GM19351 (cell line): ENCODE measurements at regions not wholly inside any gene's neighbourhood (a gene's known extent, or its start where the extent isn't known, plus 50 kb on each side); places are given as distances from the start of the nearest gene placed in this dataset.
"Not testable (repeated sequence)": the region's sequence is repeated elsewhere in the genome, so short reads cannot be mapped to it uniquely, and the experiment has no call there.

Experiments used
- ATAC-seq: cut with Tn5 transposase; IDR thresholded peaks from one replicate; pipeline ENCODE4 v1.9.1; 2021; ENCODE audit warnings: mild to moderate bottlenecking, moderate library complexity; ENCODE audit not compliant: unreplicated experiment

DNA sequence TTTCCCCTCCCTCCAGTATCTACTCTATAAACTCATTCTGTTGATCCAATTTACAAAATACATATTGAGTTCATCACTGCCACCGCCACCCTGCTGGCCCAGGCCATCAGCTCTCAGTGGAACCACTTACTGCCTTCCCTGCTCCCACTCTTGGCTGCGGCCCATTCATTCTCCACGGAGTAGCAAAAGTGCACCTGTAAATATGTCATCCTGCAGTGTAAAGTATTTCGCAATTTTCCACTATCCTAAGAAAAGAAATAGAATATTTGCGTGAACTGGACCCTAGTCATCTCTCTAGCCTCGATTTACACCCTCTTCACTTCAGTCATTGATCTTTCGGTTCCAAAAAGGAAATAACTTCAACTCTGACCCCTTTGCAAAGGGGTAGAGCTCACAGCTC is 258.3 kb upstream of the TFAP2D start:
- ATAC-seq, result no peak

DNA sequence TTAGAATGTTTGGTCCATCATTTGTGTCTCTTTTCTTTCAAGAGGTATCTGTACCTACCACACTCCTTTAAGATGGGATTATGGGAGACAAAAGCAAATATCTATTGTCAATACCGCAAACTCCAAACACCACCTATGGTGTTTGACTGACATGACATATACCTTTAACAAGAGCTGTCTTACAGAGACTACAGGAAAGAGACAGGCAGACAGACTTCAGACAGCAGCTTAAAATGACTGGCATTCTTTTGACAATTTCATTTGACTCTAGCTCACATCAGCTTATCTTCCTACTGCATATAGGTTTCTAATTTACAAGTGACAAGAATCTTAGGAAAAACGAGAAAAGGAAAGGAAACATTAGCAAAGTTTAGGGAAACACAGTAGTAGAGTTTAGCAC is 256.0 kb upstream of the TFAP2D start:
- no peak for ATAC-seq

GRCh38 chr6:50461696-50462095 is 251.6 kb upstream of the TFAP2D start:
- ATAC-seq, result no peak

- ATAC-seq, result no peak
These were observed 249.4 kb upstream of the TFAP2D start for GRCh38 chr6:50463931-50464330.

GRCh38 chr6:50467931-50468330 is 245.4 kb upstream of the TFAP2D start:
- no peak for ATAC-seq

GRCh38 chr6:50471041-50471440 is 242.3 kb upstream of the TFAP2D start:
- ATAC-seq, result no peak

DNA sequence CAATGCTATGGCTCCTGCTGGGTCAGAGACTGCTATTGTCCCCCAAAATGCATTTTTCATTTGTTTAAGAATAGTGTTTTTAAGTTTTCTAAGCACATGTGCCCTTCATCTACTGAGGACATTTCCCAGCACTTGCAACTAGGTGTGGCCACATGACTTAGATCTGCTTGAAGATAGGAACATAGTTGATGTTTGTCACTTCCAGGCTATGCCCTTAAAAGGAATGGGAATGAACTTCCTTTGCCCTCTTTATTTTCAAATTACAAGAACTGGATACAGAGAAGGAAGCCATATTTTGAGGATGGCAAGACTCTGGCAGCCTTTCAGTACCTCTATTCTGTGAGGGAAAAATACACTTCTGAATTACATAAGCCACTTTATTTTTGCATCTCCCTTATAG is 203.0 kb upstream of the TFAP2D start:
- ATAC-seq, result no peak

DNA sequence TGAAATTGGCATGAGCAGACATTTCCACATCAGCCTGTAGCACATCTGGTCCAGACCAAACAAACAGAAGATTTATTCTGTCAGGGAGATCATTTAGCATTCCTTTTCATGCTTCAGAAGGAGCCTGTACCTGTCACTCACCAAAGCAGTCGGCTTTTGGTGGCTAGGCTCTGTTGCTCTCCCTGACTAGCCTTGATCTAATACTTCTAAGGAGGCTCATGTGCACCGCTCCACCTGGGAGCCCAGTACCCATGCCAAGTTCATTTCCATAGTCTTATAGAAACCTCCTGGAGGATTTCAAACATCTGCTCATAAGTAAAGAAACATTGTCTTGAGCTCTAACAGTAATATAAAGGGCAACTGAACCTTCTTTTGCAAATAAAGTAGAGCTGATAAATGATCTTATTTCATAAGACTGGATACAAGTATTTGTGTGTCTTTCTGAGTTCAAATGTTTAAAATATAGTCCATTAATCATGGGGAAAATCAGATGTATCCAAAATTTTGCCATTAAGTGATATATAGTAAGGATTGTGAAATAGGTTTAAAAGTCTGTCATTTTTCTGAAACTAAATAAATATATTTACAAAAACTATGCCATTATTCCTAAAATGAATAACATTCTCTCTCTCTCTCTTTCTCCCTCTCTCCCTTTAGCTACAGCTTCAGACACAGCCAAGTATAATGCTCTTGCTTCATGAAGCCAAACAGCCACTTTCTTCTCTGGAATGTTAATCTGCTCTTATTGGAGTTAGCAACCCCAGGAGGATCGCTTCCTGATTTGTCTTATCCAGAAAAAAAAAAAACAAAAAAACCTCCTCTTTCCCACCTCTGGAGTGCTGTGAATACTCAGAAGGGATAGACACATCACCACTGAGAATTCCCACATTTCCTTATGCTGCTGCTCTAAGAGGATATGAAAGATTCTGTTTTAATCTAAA is 192.7 kb upstream of the TFAP2D start:
- no peak for ATAC-seq

DNA sequence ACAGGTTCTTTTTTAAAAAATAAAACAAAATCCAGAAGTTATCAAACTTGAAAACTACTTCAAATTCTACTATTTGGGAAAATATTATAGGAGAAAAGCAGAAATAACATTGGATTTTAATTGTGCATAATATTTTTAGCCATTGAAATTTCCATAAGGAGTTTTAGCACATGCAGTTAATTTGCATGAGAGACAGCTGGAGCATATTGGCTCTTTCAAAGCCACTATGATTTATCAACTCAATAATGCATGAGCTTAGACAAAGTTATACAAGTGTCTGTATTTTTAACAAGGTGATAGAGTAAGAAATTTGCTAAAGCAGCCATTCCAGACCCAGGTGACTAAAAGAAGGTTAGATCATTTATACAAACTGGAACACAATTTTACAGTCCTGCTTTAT is 189.0 kb upstream of the TFAP2D start:
- no peak for ATAC-seq

DNA sequence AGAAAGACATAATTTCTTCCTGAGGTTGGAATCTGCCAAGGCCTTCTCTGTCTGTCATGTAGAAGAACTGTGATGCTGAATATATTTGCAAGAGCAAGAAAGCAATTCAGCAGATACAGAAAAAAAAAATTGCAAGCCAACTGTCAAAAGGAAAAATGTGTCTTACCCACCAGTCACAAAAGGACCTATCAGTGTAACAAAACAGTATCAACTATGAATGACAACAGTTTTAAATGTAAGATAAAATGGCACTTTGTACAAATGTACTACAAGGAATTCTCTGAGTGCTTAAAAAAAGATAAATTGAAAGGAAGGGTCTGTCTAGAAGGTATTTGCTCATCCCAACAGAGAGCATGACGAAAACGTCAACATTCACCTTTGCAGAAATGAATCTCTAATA is 185.3 kb upstream of the TFAP2D start:
- no peak for ATAC-seq

DNA sequence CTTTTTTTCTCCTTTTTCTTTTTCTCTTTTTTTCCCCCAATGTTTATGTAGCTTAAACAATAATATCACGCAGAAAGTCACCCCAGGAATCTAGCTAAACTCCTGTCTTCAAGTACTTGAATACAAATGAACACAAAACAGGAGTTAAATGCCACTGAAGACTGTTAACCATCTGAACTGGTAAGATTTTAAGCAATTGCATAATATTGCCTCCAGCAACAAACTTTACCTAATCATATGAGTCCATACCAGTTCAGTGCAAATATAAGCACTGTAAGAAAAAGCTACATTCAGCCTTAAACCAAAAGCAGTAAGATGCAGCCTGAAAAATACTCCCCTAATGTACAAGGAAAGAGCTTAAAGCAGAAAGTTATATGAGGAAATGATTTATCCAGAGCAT is 173.9 kb upstream of the TFAP2D start:
- no peak for ATAC-seq

DNA sequence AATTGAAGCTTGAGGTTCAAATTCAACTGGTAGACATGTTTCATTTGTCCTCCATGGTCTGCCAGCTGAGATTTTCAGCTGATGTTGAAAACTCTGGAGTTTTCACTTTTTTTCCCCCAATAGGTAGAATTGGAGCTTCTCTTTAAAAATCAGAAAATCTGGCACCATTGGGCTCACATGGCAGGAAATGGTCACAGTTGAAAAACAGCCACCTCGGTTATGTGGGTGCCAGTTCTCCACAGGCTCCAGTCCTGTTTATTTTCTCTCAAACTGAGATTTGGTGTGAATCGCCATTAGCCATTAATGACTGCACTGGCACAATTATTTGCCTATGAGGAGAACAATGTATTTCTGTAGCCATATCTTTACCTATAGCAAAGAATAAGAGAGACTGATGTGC is 171.4 kb upstream of the TFAP2D start:
- ATAC-seq, result no peak

DNA sequence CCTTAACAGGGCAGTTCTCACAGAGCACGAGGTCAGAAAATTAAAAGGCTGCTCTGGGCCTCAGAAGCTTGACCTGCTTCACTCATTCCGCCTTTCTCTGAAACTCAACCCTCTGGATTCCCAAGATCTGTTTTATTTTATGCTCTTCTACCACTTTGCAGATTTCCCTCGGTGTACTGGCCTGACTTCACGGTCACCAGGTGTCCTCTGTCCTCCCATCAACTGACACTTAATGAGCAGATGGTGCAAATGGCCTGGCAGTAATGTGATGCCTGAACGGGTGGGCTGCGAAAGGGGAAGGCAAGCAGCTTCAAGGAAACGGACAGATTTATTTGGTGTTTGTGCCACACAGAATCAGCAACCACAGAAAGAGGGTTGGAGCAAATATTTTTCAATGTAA is 169.7 kb upstream of the TFAP2D start:
- ATAC-seq, result no peak

GRCh38 chr6:50549026-50549425 is 164.3 kb upstream of the TFAP2D start:
- no peak for ATAC-seq

DNA sequence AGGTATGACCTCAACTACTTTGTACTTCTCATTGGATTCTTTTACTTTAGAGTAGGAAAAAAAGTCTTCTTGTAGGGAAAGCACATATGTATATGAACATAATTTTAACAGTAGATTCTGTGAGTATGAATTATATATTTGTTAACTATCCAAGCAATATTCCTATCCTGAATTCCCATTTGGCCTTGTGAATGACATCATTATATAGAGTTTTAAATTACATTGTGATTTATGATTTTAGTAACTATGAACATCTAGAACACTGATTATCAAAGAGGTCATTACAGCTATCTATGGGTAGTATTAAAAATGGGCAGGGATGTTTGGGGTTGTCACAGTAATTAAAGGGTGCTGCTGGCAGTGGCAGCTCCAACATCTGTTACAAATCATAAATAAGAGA is 163.9 kb upstream of the TFAP2D start:
- no peak for ATAC-seq

DNA sequence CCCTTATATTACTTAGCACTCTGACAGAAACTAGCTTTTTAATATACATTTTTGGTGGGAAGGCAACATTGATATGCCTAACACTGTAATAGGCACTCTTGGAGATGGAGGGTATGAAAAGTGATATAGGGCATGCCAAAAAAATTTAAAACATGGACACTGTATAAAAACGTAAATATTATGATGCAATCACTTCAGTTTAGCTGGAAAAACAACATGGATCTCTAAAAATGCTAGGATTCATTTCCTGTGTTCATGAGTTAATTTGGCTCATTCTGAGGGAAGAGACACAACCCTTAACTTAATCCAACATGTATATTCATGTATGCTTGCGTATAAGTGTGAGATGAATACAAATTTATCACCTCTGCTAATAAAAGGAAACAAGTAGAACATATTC is 157.3 kb upstream of the TFAP2D start:
- ATAC-seq, result no peak

DNA sequence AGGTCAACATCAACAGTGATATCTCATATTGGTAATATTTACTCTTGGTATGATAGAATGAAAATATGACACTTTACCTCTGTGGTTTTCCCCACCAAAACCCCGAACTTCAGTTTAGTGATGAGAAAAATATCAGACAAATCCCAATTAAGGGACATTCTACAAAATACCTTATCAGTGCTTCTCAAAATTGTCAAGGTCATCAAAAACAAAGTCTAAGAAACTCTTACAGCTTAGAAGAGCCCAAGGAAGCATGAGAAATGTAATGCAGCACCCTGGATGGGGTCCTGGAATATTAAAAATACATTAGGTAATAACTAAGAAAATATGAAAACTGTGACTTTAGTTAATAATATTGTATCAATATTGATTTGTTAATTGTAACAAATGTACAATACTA is 148.3 kb upstream of the TFAP2D start:
- no peak for ATAC-seq

GRCh38 chr6:50571230-50571629 is 142.1 kb upstream of the TFAP2D start:
- not testable (repeated sequence) for ATAC-seq

DNA sequence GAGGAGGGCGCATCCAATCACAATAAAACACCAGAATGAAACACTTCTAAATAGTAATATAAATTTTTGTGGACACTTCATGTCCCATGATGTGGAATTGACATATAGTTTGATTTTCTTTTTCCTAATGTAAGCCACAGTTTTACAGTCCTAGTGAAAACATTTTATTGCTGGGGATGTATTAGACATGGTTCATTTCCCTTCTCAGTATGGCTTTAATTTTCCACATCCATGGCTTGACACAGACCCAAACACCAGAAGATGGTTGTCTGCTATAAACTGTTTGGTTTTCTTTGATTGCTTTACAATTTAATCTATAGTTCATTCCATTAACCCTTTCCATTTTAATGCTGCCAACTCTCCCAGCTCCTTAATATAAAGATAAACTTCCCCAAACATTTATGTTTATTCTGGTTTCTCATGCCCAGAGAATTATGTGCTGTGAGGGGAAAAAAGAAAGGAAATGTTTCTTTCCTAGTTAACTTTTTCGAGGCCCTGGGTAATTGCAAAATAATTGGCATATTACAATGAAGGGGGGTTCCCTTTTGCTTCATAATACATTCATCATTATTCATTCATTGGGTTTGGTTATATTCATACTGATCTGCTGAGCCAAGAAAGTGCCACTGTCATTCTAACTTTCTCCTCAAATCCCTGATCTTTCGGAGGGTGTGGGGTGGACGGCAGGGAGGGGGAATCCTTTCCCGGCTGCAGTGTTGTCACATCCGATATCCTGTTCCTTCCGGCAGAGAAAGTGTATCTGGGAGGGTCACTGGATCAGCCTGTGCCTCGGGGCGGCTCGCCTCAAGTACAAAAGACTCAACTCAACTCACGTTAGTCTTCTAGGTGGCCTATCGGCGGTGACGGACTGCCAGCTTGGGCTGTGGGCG is 127.6 kb upstream of the TFAP2D start:
- ATAC-seq, result no peak

- no peak for ATAC-seq
These were observed 127.0 kb upstream of the TFAP2D start for GRCh38 chr6:50586331-50586675.

DNA sequence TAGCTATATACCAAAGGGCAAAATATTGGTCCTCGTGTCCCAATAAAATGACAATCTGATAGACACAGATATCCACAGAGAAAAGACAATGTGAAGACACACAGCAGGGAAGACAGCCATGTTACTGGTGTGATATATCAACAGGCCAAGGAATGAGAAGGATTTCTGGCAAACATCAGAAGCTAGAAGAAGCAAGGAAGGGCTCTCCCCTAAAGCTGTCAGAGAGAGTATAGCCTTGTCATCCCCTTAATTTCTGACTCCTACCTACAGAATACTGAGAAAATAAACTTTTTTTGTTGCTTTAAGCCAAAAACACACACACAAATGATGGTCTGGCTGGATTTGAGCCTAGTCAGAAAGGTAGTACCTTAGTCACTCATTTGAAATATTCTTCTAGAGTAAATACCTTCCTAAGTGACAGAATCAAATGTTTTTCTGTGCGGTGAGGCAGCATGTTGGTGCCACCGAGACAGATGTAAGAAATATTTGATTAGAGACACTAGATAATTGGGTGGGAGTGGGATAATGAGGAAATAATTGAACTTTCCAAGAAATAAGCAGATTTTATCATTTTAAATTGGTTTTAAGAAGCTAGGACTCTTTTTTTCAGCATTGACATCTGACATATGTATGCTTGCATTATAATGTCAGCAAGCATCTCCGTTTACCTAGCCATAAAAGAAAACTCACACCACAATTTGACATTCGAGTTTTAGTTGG is 123.4 kb upstream of the TFAP2D start:
- no peak for ATAC-seq
